ENCODE measurements at regions not wholly inside any gene's neighbourhood (a gene's known extent, or its start where the extent isn't known, plus 50 kb on each side); places are given as distances from the start of the nearest gene placed in this dataset.

- no peaks in the 10 kb centered on the region for H3K4me1 ChIP-seq (replicated peaks in 1 of 2; ENCODE audit: control insufficient read depth in 2 of 2, insufficient read depth in 2 of 2, low read length in 2 of 2)
- H3K36me3 ChIP-seq (ENCODE audit: control insufficient read depth, insufficient read depth, low read length): no peaks in the 10 kb centered on the region
- ChIA-PET POLR2A (no interaction called here), CTCF (ENCODE audit: low intra/inter-chr PET ratio) (interaction anchor here (0.5 kb wide), 1 partner anchor 184 kb away, joined by 3 read pairs; no protein-coding TSS in a partner anchor)
- H3K4me2 ChIP-seq (ENCODE audit: insufficient read depth, low read length): no peak overlapping the region
- in situ Hi-C loops (cut with MboI): no loop called here
- H3K9me1 ChIP-seq (ENCODE audit: control insufficient read depth, insufficient read depth, low read length): no peaks in the 10 kb centered on the region
- DNase-seq (ENCODE audit: extremely low read depth in 1 of 4, low spot score in 3 of 4): no peak
- no peak overlapping the region for H3K4me3 ChIP-seq
- no peaks in the 10 kb centered on the region for H3K9me3 ChIP-seq (replicated peaks; ENCODE audit: control insufficient read depth, insufficient read depth, low read depth, low read length)
- FAIRE-seq: no peak
- 0% methylated on average over 2 of the region's 2 CpGs for WGBS (ENCODE audit: insufficient coverage, low coverage, missing lambda C conversion rate)
- intact Hi-C loops (cut with micrococcal nuclease): no loop called here
- no peak overlapping the region for H3K27ac ChIP-seq (ENCODE audit: extremely low read depth, low read depth, low read length)
- no peak for ATAC-seq
- no peak overlapping the region for H3K9ac ChIP-seq (ENCODE audit: insufficient read depth in 1 of 2, low read depth in 2 of 2, low read length in 2 of 2)
- peaks cover 0 to 3% of the 10 kb centered on the region in 2 experiments; a peak in 1 of 5 replicates for H3K27me3 ChIP-seq (ENCODE audit: control insufficient read depth in 2 of 2, insufficient read depth in 2 of 2, low read length in 2 of 2)
- TF ChIP-seq ZNF174 (CRISPR knock-in tag; IDR thresholded peaks at IDR 0.05) (no peak), ZFP1 (CRISPR knock-in tag; IDR thresholded peaks at IDR 0.05) (no peak), ZNF175 (CRISPR knock-in tag; IDR thresholded peaks at IDR 0.05; ENCODE audit: low read depth) (no peak), YBX1 (IDR thresholded peaks at IDR 0.05) (no peak), PHF21A (IDR thresholded peaks at IDR 0.05; ENCODE audit: borderline replicate concordance, low read depth) (no peak), FOXK1 (CRISPR knock-in tag; IDR thresholded peaks at IDR 0.05; ENCODE audit: borderline replicate concordance) (no peak), MTA1 (IDR thresholded peaks at IDR 0.05; ENCODE audit: borderline replicate concordance) (no peak)
- H4K20me1 ChIP-seq (replicated peaks; ENCODE audit: control insufficient read depth, insufficient read depth, low read length): no peaks in the 10 kb centered on the region
- no peak overlapping the region for H2AFZ ChIP-seq (ENCODE audit: low read depth, low read length)
- BruUV-seq (replicated peaks): no TSS peak
- H3K79me2 ChIP-seq (ENCODE audit: control insufficient read depth, insufficient read depth, low read length): no peaks in the 10 kb centered on the region
These were observed 61.0 kb upstream of the NAV2 start for GRCh38 chr11:19651653-19652052.

GRCh38 chr11:19651028-19651427 lies 61.6 kb upstream of the NAV2 start:
- Histone ChIP-seq H3K9me3 (replicated peaks; ENCODE audit: control insufficient read depth, insufficient read depth, low read depth, low read length) (no peaks in the 10 kb centered on the region), H3K36me3 (ENCODE audit: control insufficient read depth, insufficient read depth, low read length) (no peaks in the 10 kb centered on the region), H4K20me1 (replicated peaks; ENCODE audit: control insufficient read depth, insufficient read depth, low read length) (no peaks in the 10 kb centered on the region), H3K27me3 (ENCODE audit: control insufficient read depth in 2 of 2, insufficient read depth in 2 of 2, low read length in 2 of 2) (peaks cover 0 to 3% of the 10 kb centered on the region in 2 experiments; a peak in 1 of 5 replicates), H3K27ac (ENCODE audit: extremely low read depth, low read depth, low read length) (no peak overlapping the region), H3K9ac (ENCODE audit: insufficient read depth in 1 of 2, low read depth in 2 of 2, low read length in 2 of 2) (no peak overlapping the region), H3K9me1 (ENCODE audit: control insufficient read depth, insufficient read depth, low read length) (no peaks in the 10 kb centered on the region), H3K4me1 (replicated peaks in 1 of 2; ENCODE audit: control insufficient read depth in 2 of 2, insufficient read depth in 2 of 2, low read length in 2 of 2) (no peaks in the 10 kb centered on the region), H2AFZ (ENCODE audit: low read depth, low read length) (no peak overlapping the region), H3K4me2 (ENCODE audit: insufficient read depth, low read length) (no peak overlapping the region), H3K4me3 (no peak overlapping the region), H3K79me2 (ENCODE audit: control insufficient read depth, insufficient read depth, low read length) (no peaks in the 10 kb centered on the region)
- DNase-seq (ENCODE audit: extremely low read depth in 1 of 4, low spot score in 3 of 4) (no peak), ATAC-seq (no peak), FAIRE-seq (no peak)
- intact Hi-C loops (cut with micrococcal nuclease) (no loop called here), in situ Hi-C loops (cut with MboI) (no loop called here)
- POLR2A ChIA-PET: no interaction called here
- TF ChIP-seq ZNF592 (IDR thresholded peaks at IDR 0.05) (no peak), SRSF9 (IDR thresholded peaks at IDR 0.05; ENCODE audit: borderline replicate concordance, low read depth, low read length) (no peak), RAD51 (IDR thresholded peaks at IDR 0.05; ENCODE audit: borderline replicate concordance, low read depth) (no peak)
- CTCF ChIA-PET (ENCODE audit: low intra/inter-chr PET ratio): no interaction called here
- no TSS peak for BruUV-seq (replicated peaks)
- WGBS (ENCODE audit: insufficient coverage, low coverage, missing lambda C conversion rate): 0% methylated on average over 2 of the region's 2 CpGs
